ENCODE measurements at regions not wholly inside any gene's neighbourhood (a gene's known extent, or its start where the extent isn't known, plus 50 kb on each side); places are given as distances from the start of the nearest gene placed in this dataset.

DNA sequence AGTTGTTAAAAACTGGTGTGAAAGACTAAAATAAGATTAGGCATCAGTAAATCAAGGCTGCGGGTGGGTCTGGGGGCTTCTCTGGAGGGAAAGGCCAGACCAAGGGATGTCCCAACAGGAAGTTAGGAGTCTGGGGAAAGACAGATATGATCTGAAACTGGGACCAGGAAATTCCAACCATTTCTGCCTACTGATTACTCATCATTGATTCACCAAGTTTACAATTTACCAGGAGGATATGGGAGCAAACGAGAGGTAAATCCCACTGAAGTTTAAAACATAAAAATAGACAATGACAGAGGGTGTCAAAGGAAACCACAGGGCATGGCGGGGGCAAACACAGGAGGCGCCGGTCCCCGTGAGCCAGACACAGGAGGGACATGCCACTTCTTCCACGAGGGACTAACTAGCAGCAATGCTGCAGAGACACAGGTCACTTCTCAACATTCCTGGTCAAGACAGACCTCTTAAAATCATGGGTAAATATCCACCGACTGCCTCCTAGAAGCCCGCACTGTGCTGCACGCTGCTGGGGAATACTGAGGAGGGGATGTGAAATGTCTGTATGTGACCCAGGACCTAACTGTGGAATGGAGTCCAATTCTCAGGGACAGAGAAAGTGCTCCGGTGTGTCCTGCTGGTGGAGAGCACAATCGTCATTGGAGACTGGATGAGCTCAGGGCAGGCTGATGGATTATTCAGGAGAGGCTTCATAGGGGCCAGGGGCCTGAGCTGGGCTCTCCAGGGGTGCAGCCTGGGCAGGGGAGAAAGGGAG is 153.4 kb upstream of the KLF14 start:
- TF ChIP-seq, protein P1, sequence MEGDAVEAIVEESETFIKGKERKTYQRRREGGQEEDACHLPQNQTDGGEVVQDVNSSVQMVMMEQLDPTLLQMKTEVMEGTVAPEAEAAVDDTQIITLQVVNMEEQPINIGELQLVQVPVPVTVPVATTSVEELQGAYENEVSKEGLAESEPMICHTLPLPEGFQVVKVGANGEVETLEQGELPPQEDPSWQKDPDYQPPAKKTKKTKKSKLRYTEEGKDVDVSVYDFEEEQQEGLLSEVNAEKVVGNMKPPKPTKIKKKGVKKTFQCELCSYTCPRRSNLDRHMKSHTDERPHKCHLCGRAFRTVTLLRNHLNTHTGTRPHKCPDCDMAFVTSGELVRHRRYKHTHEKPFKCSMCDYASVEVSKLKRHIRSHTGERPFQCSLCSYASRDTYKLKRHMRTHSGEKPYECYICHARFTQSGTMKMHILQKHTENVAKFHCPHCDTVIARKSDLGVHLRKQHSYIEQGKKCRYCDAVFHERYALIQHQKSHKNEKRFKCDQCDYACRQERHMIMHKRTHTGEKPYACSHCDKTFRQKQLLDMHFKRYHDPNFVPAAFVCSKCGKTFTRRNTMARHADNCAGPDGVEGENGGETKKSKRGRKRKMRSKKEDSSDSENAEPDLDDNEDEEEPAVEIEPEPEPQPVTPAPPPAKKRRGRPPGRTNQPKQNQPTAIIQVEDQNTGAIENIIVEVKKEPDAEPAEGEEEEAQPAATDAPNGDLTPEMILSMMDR (IDR thresholded peaks at IDR 0.05 in 4 of 5, conservative IDR thresholded peaks at IDR 0.05 in 1 of 5) = peak in 1 of 5 experiments; percentile 9
- peak in 1 of 2 donors; percentile 55 for TF ChIP-seq POLR2A (IDR thresholded peaks at IDR 0.05)

All from gastrocnemius medialis (tissue), 4 donors.